Loucy (cell line): ENCODE measurements at regions not wholly inside any gene's neighbourhood (a gene's known extent, or its start where the extent isn't known, plus 50 kb on each side); places are given as distances from the start of the nearest gene placed in this dataset.
"Not testable (repeated sequence)": the region's sequence is repeated elsewhere in the genome, so short reads cannot be mapped to it uniquely, and the experiment has no call there.

Experiments used
- EZH2phosphoT487 ChIP-seq: fragments of 200-600 bp; IDR thresholded peaks from 2 replicates; pipeline ENCODE4 v1.6.1; 2018; ENCODE audit warnings: antibody characterized with exemption, mild to moderate bottlenecking, moderate library complexity, borderline replicate concordance
- TF ChIP-seq, protein P1 (sequence below): fragments of 200-600 bp; sonication (generic); conservative IDR thresholded peaks from 2 replicates; pipeline ENCODE4 v1.5.1; 2014; ENCODE audit warnings: mild to moderate bottlenecking, antibody characterized with exemption, low read length

DNA sequence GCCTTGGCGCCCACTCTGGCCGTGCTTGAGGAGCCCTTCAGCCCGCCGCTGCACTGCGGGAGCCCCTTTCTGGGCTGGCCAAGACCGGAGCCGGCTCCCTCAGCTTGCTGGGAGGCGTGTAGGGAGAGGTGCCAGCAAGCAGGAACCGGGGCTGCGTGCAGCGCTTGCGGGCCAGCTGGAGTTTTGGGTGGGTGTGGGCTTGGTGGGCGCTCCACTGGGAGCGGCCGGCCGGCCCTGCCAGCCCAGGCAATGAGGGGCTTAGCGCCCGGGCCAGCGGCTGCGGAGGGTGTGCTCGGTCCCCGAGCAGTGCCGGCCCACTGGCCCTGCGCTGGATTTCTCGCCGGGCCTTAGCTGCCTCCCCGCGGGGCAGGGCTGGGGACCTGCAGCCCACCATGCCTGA lies 204.9 kb upstream of the HNRNPA3 start:
- TF ChIP-seq, protein P1, sequence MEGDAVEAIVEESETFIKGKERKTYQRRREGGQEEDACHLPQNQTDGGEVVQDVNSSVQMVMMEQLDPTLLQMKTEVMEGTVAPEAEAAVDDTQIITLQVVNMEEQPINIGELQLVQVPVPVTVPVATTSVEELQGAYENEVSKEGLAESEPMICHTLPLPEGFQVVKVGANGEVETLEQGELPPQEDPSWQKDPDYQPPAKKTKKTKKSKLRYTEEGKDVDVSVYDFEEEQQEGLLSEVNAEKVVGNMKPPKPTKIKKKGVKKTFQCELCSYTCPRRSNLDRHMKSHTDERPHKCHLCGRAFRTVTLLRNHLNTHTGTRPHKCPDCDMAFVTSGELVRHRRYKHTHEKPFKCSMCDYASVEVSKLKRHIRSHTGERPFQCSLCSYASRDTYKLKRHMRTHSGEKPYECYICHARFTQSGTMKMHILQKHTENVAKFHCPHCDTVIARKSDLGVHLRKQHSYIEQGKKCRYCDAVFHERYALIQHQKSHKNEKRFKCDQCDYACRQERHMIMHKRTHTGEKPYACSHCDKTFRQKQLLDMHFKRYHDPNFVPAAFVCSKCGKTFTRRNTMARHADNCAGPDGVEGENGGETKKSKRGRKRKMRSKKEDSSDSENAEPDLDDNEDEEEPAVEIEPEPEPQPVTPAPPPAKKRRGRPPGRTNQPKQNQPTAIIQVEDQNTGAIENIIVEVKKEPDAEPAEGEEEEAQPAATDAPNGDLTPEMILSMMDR: not testable (repeated sequence)
- TF ChIP-seq EZH2phosphoT487: not testable (repeated sequence)
